ENCODE measurements at regions not wholly inside any gene's neighbourhood (a gene's known extent, or its start where the extent isn't known, plus 50 kb on each side); places are given as distances from the start of the nearest gene placed in this dataset.
A peak's percentile ranks its signal among the peaks of the same experiment; 100 is the strongest.

DNA sequence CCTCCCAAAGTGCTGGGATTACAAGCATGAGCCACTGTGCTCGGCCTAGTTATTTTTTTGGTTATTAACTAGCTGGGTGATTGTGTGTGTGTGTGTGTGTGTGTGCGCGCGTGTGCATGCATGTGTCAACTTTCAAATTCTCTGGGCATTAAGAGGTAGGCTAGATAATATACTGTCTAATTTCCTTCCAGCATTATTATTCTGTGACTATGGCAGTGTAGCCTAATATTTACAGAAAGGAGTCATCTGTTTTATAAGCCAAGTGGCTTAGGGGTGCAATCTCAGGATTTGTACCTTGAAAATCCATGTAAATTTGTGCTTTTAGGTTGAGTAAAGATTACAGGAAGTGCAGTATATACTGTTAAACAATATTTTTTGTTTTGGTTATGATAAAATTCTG, 85.1 kb upstream of the ZBTB20 start:
- DNase-seq (ENCODE audit: low spot score), result no peak
- ChIA-PET CTCF (interaction anchor here (0.7 kb wide), 1 partner anchor 921 kb away, joined by 3 read pairs; no protein-coding TSS in a partner anchor), POLR2A (ENCODE audit: low non-redundant PET) (no interaction called here)
- no peak overlapping the region for H3K27ac ChIP-seq
- TF ChIP-seq CTCF (conservative IDR thresholded peaks at IDR 0.05; ENCODE audit: low read depth), result no peak

- ChIA-PET CTCF (no interaction called here), POLR2A (ENCODE audit: low non-redundant PET) (no interaction called here)
- TF ChIP-seq CTCF (conservative IDR thresholded peaks at IDR 0.05; ENCODE audit: low read depth), result no peak
- H3K27ac ChIP-seq, result no peak overlapping the region
- DNase-seq (ENCODE audit: low spot score), result no peak
Measured at GRCh38 chr3:115233021-115233420, 85.9 kb upstream of the ZBTB20 start.

- no peak overlapping the region for H3K27ac ChIP-seq
- TF ChIP-seq CTCF (conservative IDR thresholded peaks at IDR 0.05; ENCODE audit: low read depth), result no peak
- CTCF ChIA-PET, result no interaction called here
- POLR2A ChIA-PET (ENCODE audit: low non-redundant PET), result no interaction called here
- DNase-seq (ENCODE audit: low spot score), result no peak
Measured at GRCh38 chr3:115236496-115236895, 89.4 kb upstream of the ZBTB20 start.

- ChIA-PET CTCF (no interaction called here), POLR2A (ENCODE audit: low non-redundant PET) (no interaction called here)
- TF ChIP-seq CTCF (conservative IDR thresholded peaks at IDR 0.05; ENCODE audit: low read depth), result no peak
- peak; percentile 86 for DNase-seq (ENCODE audit: low spot score)
- peak overlapping the region; percentile 56; the same call in 1 of the 2 replicates for H3K27ac ChIP-seq
Measured at GRCh38 chr3:115239717-115240116, 92.6 kb upstream of the ZBTB20 start.

DNA sequence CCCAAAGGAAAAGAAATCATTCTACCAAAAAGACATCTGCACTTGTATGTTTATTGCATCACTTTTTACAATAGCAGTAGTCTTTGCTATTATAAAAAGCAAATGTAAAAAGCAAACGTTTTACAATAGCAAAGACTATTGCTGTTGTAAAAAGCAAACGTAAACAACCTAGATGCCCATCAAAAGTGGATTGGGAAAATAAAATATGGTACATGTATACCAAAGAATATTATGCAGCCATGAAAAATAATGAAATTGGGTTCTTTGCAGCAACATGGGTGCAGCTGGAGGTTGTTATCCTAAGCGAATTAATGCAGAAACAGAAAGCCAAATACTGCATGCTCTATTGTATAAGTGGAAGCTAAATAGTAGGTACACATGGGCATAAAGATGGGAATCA, 97.3 kb upstream of the ZBTB20 start:
- ChIA-PET CTCF (no interaction called here), POLR2A (ENCODE audit: low non-redundant PET) (no interaction called here)
- no peak for TF ChIP-seq CTCF (conservative IDR thresholded peaks at IDR 0.05; ENCODE audit: low read depth)
- H3K27ac ChIP-seq, result no peak overlapping the region
- no peak for DNase-seq (ENCODE audit: low spot score)

DNA sequence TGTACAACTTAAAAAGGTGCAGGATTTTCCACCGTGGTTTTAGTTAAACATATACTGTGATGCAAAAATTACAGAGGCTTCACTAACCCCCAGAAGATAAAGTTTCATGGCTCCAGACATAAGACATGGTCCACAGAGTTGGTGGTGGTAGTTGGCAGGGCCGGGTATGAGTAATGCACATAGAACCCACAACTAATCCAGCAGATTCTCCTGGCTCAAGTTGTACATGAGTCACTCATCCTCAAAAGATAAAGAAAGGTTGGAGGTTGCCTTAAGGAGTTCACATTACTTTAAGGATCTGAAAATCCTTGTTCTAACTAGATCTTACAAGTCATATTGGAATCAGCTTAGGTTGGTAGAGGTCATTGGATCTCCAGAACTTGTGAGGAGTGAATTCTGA, 98.3 kb upstream of the ZBTB20 start:
- H3K27ac ChIP-seq, result peak overlapping the region; percentile 52
- TF ChIP-seq CTCF (conservative IDR thresholded peaks at IDR 0.05; ENCODE audit: low read depth), result no peak
- POLR2A ChIA-PET (ENCODE audit: low non-redundant PET), result no interaction called here
- peak; percentile 90 for DNase-seq (ENCODE audit: low spot score)
- CTCF ChIA-PET, result interaction anchor here (0.6 kb wide), 2 partner anchors 121 to 539 kb away, joined by 5 to 7 read pairs; no protein-coding TSS in a partner anchor

GRCh38 chr3:115245899-115246298, 98.8 kb upstream of the ZBTB20 start:
- CTCF ChIA-PET, result no interaction called here
- H3K27ac ChIP-seq, result no peak overlapping the region
- no peak for TF ChIP-seq CTCF (conservative IDR thresholded peaks at IDR 0.05; ENCODE audit: low read depth)

More at GRCh38 chr3:115245899-115246298, 98.8 kb upstream of the ZBTB20 start:
- no peak for DNase-seq (ENCODE audit: low spot score)
- POLR2A ChIA-PET (ENCODE audit: low non-redundant PET), result no interaction called here

Measured in RWPE1 (cell line).